HEK293T (cell line): ENCODE measurements at regions not wholly inside any gene's neighbourhood (a gene's known extent, or its start where the extent isn't known, plus 50 kb on each side); places are given as distances from the start of the nearest gene placed in this dataset.

ENCODE experiments used
- CTCF ChIA-PET: fragments of 350-600 bp; formaldehyde crosslinking; extraction: SDS; loops from one replicate; lab custom pipeline; 2021; ENCODE audit warnings: antibody characterized with exemption, inconsistent platforms; lab: Yijun Ruan, JAX
- POLR2A ChIA-PET: fragments of 350-600 bp; formaldehyde crosslinking; extraction: SDS; loops from one replicate; lab custom pipeline; 2020; ENCODE audit warnings: antibody characterized with exemption, inconsistent platforms; lab: Yijun Ruan, JAX
- DNase-seq: peaks from one replicate; pipeline ENCODE4 v3.0.0; 2012; ENCODE audit warnings: mixed read lengths; ENCODE audit errors: extremely low spot score
- ARNT ChIP-seq: fragments of 450-650 bp; IDR thresholded peaks from 2 replicates; pipeline ENCODE4 v1.6.1; 2017; ENCODE audit warnings: mild to moderate bottlenecking
- BHLHE40 ChIP-seq: fragments of 450-650 bp; IDR thresholded peaks from 2 replicates; pipeline ENCODE4 v1.6.1; 2016; ENCODE audit warnings: mild to moderate bottlenecking, moderate library complexity, borderline replicate concordance
- CTBP1 ChIP-seq: fragments of 450-650 bp; IDR thresholded peaks from 2 replicates; pipeline ENCODE4 v1.6.1; 2016; ENCODE audit warnings: borderline replicate concordance
- ELF4 ChIP-seq: fragments of 450-650 bp; IDR thresholded peaks from 2 replicates; pipeline ENCODE4 v1.6.1; 2017; ENCODE audit warnings: antibody characterized with exemption
- FOXA1 ChIP-seq: fragments of 450-650 bp; IDR thresholded peaks from 2 replicates; pipeline ENCODE4 v1.6.1; 2016; ENCODE audit warnings: mild to moderate bottlenecking
- FOXK2 ChIP-seq: fragments of 450-650 bp; IDR thresholded peaks from 2 replicates; pipeline ENCODE4 v1.6.1; 2016; ENCODE audit warnings: mild to moderate bottlenecking
- FOXM1 ChIP-seq: fragments of 450-650 bp; IDR thresholded peaks from 2 replicates; pipeline ENCODE4 v1.6.1; 2017; ENCODE audit warnings: mild to moderate bottlenecking, borderline replicate concordance
- HDGF ChIP-seq: fragments of 450-650 bp; IDR thresholded peaks from 2 replicates; pipeline ENCODE4 v1.6.1; 2017; ENCODE audit warnings: antibody characterized with exemption, borderline replicate concordance
- L3MBTL2 ChIP-seq: fragments of 450-650 bp; conservative IDR thresholded peaks from 2 replicates; pipeline ENCODE4 v1.6.1; 2016; ENCODE audit warnings: mild to moderate bottlenecking
- LEF1 ChIP-seq: fragments of 450-650 bp; IDR thresholded peaks from 2 replicates; pipeline ENCODE4 v1.6.1; 2017; ENCODE audit warnings: mild to moderate bottlenecking, borderline replicate concordance
- NFRKB ChIP-seq: fragments of 450-650 bp; IDR thresholded peaks from 2 replicates; pipeline ENCODE4 v1.6.1; 2016; ENCODE audit warnings: mild to moderate bottlenecking, moderate library complexity
- PKNOX1 ChIP-seq: fragments of 450-650 bp; IDR thresholded peaks from 2 replicates; pipeline ENCODE4 v1.6.1; 2016
- SP1 ChIP-seq: fragments of 450-650 bp; IDR thresholded peaks from 2 replicates; pipeline ENCODE4 v1.6.1; 2017
- SUZ12 ChIP-seq: fragments of 450-650 bp; IDR thresholded peaks from 2 replicates; pipeline ENCODE4 v1.6.1; 2016; ENCODE audit warnings: mild to moderate bottlenecking
- TARDBP ChIP-seq: fragments of 450-650 bp; IDR thresholded peaks from 2 replicates; pipeline ENCODE4 v1.6.1; 2016
- ZNF384 ChIP-seq: fragments of 450-650 bp; IDR thresholded peaks from 2 replicates; pipeline ENCODE4 v1.6.1; 2016

- ChIA-PET POLR2A (no interaction called here), CTCF (interaction anchor here (0.7 kb wide), 1 partner anchor 833 kb away, joined by 4 read pairs; no protein-coding TSS in a partner anchor)
- TF ChIP-seq FOXK2: 0 out of 2 replicates have a peak, but pooled peaks have one; percentile 12
- no peak for TF ChIP-seq ELF4
- DNase-seq: no peak
Observed at GRCh38 chr13:67619351-67619994, 389.3 kb upstream of the PCDH9 start.

- ChIA-PET CTCF (no interaction called here), POLR2A (no interaction called here)
- TF ChIP-seq L3MBTL2 (no peak), FOXA1 (no peak), SUZ12 (no peak)
- DNase-seq: no peak
Observed at GRCh38 chr13:67614579-67614978, 384.4 kb upstream of the PCDH9 start.

- DNase-seq: no peak
- no peak for TF ChIP-seq FOXM1
- TF ChIP-seq FOXA1: no peak
- TF ChIP-seq L3MBTL2: no peak
- TF ChIP-seq CTBP1: no peak
- TF ChIP-seq HDGF: no peak
- no peak for TF ChIP-seq SP1
- TF ChIP-seq SUZ12: no peak
- TF ChIP-seq ELF4: no peak
- TF ChIP-seq LEF1: no peak
- no peak for TF ChIP-seq BHLHE40
- TF ChIP-seq ARNT: no peak
- TF ChIP-seq PKNOX1: no peak
- TF ChIP-seq TARDBP: no peak
- TF ChIP-seq NFRKB: no peak
- TF ChIP-seq ZNF384: no peak
- ChIA-PET CTCF (no interaction called here), POLR2A (no interaction called here)
Observed at GRCh38 chr13:67614013-67614412, 383.9 kb upstream of the PCDH9 start.

- POLR2A ChIA-PET: no interaction called here
- CTCF ChIA-PET: no interaction called here
- no peak for DNase-seq
- no peak for TF ChIP-seq L3MBTL2
- no peak for TF ChIP-seq CTBP1
- no peak for TF ChIP-seq FOXK2
- TF ChIP-seq LEF1: no peak
- TF ChIP-seq SUZ12: no peak
- TF ChIP-seq ARNT: no peak
- TF ChIP-seq PKNOX1: no peak
- TF ChIP-seq NFRKB: no peak
- TF ChIP-seq TARDBP: no peak
- no peak for TF ChIP-seq FOXM1
- no peak for TF ChIP-seq SP1
- TF ChIP-seq ZNF384: no peak
- no peak for TF ChIP-seq FOXA1
- TF ChIP-seq ELF4: no peak
- no peak for TF ChIP-seq BHLHE40
- no peak for TF ChIP-seq HDGF
Observed at GRCh38 chr13:67588607-67589006, 358.5 kb upstream of the PCDH9 start.

GRCh38 chr13:67577361-67577760 lies 347.2 kb upstream of the PCDH9 start:
- CTCF ChIA-PET: no interaction called here
- TF ChIP-seq ARNT (no peak), SUZ12 (no peak), CTBP1 (no peak), TARDBP (no peak), FOXM1 (no peak), SP1 (no peak), FOXK2 (no peak)
- POLR2A ChIA-PET: no interaction called here
- DNase-seq: no peak

GRCh38 chr13:67574320-67575233 lies 344.4 kb upstream of the PCDH9 start:
- ChIA-PET POLR2A (no interaction called here), CTCF (no interaction called here)
- TF ChIP-seq LEF1 (no peak), FOXA1 (no peak), TARDBP (no peak), FOXK2 (no peak), SP1 (no peak), SUZ12 (no peak), CTBP1 (no peak), HDGF (no peak), PKNOX1 (no peak), L3MBTL2 (no peak), FOXM1 (no peak), NFRKB (no peak), ZNF384 (no peak), ELF4 (no peak)
- DNase-seq: no peak
